ENCODE measurements at regions not wholly inside any gene's neighbourhood (a gene's known extent, or its start where the extent isn't known, plus 50 kb on each side); places are given as distances from the start of the nearest gene placed in this dataset.

DNA sequence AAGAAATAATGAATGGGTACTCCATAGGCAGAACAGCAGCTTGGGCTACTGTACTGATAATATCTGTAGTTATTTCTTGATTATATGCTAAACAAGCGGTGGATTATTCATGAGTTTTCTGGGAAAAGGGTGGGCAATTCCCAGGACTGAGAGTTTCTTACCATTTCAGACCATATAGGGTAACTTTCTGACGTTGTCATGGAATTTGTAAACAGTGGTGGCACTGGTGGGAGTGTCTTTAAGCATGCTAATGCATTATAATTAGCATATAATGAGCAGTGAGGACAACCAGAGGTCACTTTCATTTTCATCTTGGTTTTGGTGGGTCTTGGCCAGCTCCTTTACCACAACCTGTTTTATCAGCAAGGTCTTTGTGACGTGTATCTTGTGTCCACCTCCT, 399.7 kb downstream of the CDC14C start:
- ATAC-seq (no peak), DNase-seq (no peak)
- Histone ChIP-seq H3K9me3 (no peaks in the 10 kb centered on the region), H3K27ac (no peak overlapping the region), H3K27me3 (no peaks in the 10 kb centered on the region), H3K4me3 (no peak overlapping the region), H3K36me3 (no peaks in the 10 kb centered on the region), H3K4me1 (no peaks in the 10 kb centered on the region)
- intact Hi-C loops (cut with DNase I) = no loop called here
- TF ChIP-seq, protein P1, sequence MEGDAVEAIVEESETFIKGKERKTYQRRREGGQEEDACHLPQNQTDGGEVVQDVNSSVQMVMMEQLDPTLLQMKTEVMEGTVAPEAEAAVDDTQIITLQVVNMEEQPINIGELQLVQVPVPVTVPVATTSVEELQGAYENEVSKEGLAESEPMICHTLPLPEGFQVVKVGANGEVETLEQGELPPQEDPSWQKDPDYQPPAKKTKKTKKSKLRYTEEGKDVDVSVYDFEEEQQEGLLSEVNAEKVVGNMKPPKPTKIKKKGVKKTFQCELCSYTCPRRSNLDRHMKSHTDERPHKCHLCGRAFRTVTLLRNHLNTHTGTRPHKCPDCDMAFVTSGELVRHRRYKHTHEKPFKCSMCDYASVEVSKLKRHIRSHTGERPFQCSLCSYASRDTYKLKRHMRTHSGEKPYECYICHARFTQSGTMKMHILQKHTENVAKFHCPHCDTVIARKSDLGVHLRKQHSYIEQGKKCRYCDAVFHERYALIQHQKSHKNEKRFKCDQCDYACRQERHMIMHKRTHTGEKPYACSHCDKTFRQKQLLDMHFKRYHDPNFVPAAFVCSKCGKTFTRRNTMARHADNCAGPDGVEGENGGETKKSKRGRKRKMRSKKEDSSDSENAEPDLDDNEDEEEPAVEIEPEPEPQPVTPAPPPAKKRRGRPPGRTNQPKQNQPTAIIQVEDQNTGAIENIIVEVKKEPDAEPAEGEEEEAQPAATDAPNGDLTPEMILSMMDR (IDR thresholded peaks at IDR 0.05) = no peak

DNA sequence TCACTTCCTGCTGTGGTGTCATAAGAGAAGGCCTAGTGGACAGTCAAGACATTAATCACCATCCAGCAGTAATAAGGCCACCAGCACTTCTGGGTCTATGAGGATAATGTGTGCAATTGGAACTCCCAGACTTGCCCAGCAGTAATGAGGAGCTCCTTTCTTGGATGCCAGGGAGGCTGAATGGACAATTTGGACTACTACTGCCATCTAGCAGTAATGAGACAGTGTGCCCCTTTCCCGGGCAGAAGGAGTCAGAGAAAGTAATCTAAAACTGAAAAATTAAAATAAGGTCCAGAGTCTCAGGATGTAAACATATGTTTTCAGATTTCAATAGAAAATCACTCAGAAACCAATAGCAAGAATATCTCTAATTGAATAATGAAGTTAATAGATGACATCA, 400.4 kb downstream of the CDC14C start:
- no peaks in the 10 kb centered on the region for H3K27me3 ChIP-seq
- H3K36me3 ChIP-seq = no peaks in the 10 kb centered on the region
- intact Hi-C loops (cut with DNase I) = no loop called here
- no peak overlapping the region for H3K4me3 ChIP-seq
- H3K27ac ChIP-seq = no peak overlapping the region
- H3K9me3 ChIP-seq = no peaks in the 10 kb centered on the region
- no peaks in the 10 kb centered on the region for H3K4me1 ChIP-seq
- ATAC-seq (no peak), DNase-seq (no peak)
- TF ChIP-seq, protein P1 (IDR thresholded peaks at IDR 0.05) = no peak

DNA sequence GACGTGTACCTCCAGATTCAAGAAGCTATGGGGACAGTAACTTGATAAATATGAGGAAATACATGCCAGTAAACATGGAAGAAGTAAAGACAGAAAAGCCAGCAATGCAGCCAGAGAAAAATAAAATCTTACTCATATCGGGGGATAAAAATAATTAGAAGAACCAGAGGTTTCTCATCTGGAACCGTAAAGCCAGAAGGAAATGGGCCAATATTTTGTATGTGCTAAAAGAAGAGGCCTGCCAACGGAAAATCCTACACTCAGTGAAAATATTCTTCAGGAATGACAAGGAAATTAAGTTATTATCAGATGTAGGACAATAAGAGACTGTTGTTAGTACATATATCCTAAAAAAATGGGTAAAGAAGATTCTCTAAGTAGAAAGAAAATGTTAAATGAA, 401.2 kb downstream of the CDC14C start:
- TF ChIP-seq, protein P1 (IDR thresholded peaks at IDR 0.05) = no peak
- H3K4me1 ChIP-seq = no peaks in the 10 kb centered on the region
- no peaks in the 10 kb centered on the region for H3K9me3 ChIP-seq
- H3K4me3 ChIP-seq = no peak overlapping the region
- no peaks in the 10 kb centered on the region for H3K27me3 ChIP-seq
- intact Hi-C loops (cut with DNase I) = no loop called here
- no peak for DNase-seq
- no peaks in the 10 kb centered on the region for H3K36me3 ChIP-seq
- no peak overlapping the region for H3K27ac ChIP-seq
- ATAC-seq = no peak

DNA sequence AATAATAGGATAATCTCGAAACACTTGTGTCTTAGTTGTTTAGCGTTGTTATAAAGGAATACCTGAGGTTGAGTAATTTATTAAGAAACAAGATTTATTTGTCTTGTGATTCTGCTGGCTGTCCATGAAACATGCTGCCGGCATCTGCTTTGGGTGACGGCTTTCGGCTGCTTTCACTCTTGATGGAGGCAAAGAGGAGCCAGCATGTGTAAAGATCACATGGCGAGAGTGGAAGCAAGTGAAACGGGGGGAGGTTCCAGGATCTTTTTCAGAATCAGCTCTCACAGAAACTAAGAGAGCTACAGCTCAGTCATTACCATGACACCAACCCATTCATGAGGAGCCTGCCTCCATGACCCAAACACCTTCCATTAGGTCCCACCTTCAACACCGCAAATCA, 402.8 kb downstream of the CDC14C start:
- TF ChIP-seq, protein P1 (IDR thresholded peaks at IDR 0.05) = no peak
- H3K36me3 ChIP-seq = no peaks in the 10 kb centered on the region
- no peaks in the 10 kb centered on the region for H3K9me3 ChIP-seq
- no peak for ATAC-seq
- H3K4me3 ChIP-seq = no peak overlapping the region
- no peaks in the 10 kb centered on the region for H3K4me1 ChIP-seq
- no peaks in the 10 kb centered on the region for H3K27me3 ChIP-seq
- intact Hi-C loops (cut with DNase I) = no loop called here
- no peak overlapping the region for H3K27ac ChIP-seq
- DNase-seq = no peak

DNA sequence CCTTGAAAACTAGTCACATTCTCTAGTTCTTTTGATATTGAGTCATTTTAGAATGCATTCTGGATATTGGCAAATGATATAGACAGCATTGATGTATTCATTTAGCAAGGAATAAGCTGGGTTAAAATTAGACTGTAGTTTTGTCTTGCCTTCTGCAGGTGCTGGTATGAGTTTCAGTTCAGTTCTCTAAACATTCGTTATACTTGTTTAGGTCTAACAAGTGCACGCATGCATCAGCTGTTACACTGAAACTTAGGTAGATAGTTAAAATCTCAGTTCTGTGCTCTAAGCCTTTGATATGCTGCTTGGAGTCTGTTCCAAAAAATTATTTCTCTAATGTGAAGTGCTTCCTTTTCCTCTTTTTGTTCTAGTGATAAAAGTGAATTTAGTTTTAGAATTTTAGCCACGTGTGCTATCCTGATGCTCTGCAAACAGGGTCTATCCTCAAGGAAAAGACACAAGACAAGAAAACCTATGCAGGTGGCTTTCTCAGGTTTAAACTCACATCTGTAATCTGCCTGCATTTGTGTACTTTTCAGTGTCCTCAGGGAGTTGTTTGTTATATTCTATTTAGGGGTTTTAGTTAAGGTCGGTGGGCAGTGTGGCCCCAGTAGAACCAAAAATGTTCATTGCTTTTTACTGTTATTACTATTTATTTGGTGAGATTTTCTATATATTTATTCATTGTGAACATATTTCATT, 409.0 kb downstream of the CDC14C start:
- TF ChIP-seq, protein P1 (IDR thresholded peaks at IDR 0.05) = no peak
- Histone ChIP-seq H3K4me1 (no peaks in the 10 kb centered on the region), H3K27ac (no peak overlapping the region), H3K4me3 (no peak overlapping the region), H3K9me3 (no peaks in the 10 kb centered on the region), H3K27me3 (no peaks in the 10 kb centered on the region), H3K36me3 (no peaks in the 10 kb centered on the region)
- DNase-seq (no peak), ATAC-seq (no peak)
- intact Hi-C loops (cut with DNase I) = no loop called here

DNA sequence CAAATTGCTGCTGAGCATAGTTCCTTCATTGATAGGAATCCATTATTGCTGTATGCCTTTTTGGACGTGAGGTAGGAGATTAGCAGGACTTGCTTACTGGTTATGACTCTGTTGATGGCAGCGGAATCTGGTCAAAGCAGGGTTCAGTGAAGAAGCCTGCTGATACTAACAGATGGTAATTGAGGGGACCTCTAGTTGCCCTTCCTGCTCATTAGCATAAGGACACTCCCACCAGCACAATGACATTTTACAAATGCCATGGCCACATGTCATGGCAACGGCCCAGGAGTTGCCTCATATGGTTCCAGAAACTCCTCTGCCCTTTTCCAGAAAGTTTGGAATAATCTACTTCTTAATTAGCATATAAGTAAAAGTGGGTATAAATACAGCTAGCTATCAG, 417.5 kb downstream of the CDC14C start:
- intact Hi-C loops (cut with DNase I) = no loop called here
- Histone ChIP-seq H3K27ac (no peak overlapping the region), H3K36me3 (no peaks in the 10 kb centered on the region), H3K4me3 (no peak overlapping the region), H3K4me1 (no peaks in the 10 kb centered on the region), H3K27me3 (no peaks in the 10 kb centered on the region), H3K9me3 (no peaks in the 10 kb centered on the region)
- TF ChIP-seq, protein P1 (IDR thresholded peaks at IDR 0.05) = no peak
- no peak for ATAC-seq
- no peak for DNase-seq

All from upper lobe of right lung (tissue), 1 donor.